Colonic mucosa (tissue), 4 donors: ENCODE measurements at regions not wholly inside any gene's neighbourhood (a gene's known extent, or its start where the extent isn't known, plus 50 kb on each side); places are given as distances from the start of the nearest gene placed in this dataset.

Source experiments
- DNase-seq: peaks from one replicate; pipeline ENCODE4 v3.0.0-alpha.2; 2020
- H3K27ac ChIP-seq: fragments of 200-600 bp; one replicate; pipeline ENCODE4 v1.8.0; 2021
- H3K27me3 ChIP-seq: fragments of 200-600 bp; one replicate; pipeline ENCODE4 v1.8.0; 2021
- H3K36me3 ChIP-seq: fragments of 200-600 bp; one replicate; pipeline ENCODE4 v1.8.0; 2021
- H3K4me1 ChIP-seq: fragments of 200-600 bp; one replicate; pipeline ENCODE4 v1.8.0; 2021; ENCODE audit warnings: mild to moderate bottlenecking
- H3K4me3 ChIP-seq: fragments of 200-600 bp; one replicate; pipeline ENCODE4 v1.8.0; 2021
- H3K9ac ChIP-seq, 2 donors: one replicate each; pipeline ENCODE4 v1.7.0; 2013; ENCODE audit warnings: control low read depth in 2 of 2, low read depth in 2 of 2, low read length in 2 of 2
- H3K9me3 ChIP-seq: fragments of 200-600 bp; one replicate; pipeline ENCODE4 v1.8.0; 2021
- intact Hi-C: fragments of 100-400 bp; cut with DNase I; formaldehyde crosslinking; loops from one replicate; pipeline ENCODE4 v1.14.1; 2022
- TF ChIP-seq, protein P1 (sequence below): fragments of 200-600 bp; IDR thresholded peaks from one replicate; pipeline ENCODE4 v1.8.0; 2022; ENCODE audit warnings: antibody characterized with exemption, mild to moderate bottlenecking
- donor health status: healthy.
- donor health status: DM: no; HTN: no; CAD: no.
- donor health status: DM: no; HTN: no; CAD: no.

GRCh38 chrX:10971759-10972158 is 139.4 kb upstream of the HCCS start:
- H3K4me3 ChIP-seq, result no peak overlapping the region
- TF ChIP-seq, protein P1, sequence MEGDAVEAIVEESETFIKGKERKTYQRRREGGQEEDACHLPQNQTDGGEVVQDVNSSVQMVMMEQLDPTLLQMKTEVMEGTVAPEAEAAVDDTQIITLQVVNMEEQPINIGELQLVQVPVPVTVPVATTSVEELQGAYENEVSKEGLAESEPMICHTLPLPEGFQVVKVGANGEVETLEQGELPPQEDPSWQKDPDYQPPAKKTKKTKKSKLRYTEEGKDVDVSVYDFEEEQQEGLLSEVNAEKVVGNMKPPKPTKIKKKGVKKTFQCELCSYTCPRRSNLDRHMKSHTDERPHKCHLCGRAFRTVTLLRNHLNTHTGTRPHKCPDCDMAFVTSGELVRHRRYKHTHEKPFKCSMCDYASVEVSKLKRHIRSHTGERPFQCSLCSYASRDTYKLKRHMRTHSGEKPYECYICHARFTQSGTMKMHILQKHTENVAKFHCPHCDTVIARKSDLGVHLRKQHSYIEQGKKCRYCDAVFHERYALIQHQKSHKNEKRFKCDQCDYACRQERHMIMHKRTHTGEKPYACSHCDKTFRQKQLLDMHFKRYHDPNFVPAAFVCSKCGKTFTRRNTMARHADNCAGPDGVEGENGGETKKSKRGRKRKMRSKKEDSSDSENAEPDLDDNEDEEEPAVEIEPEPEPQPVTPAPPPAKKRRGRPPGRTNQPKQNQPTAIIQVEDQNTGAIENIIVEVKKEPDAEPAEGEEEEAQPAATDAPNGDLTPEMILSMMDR, result no peak
- H3K9ac ChIP-seq, result no peak overlapping the region

GRCh38 chrX:10972706-10973105 is 138.4 kb upstream of the HCCS start:
- Histone ChIP-seq H3K9me3 (no peaks in the 10 kb centered on the region), H3K27me3 (no peaks in the 10 kb centered on the region), H3K9ac (no peak overlapping the region), H3K4me1 (no peaks in the 10 kb centered on the region), H3K36me3 (no peaks in the 10 kb centered on the region), H3K27ac (no peak overlapping the region), H3K4me3 (no peak overlapping the region)
- TF ChIP-seq, protein P1, result no peak
- intact Hi-C loops, result no loop called here
- DNase-seq, result no peak

More at GRCh38 chrX:10971759-10972158, 139.4 kb upstream of the HCCS start:
- Histone ChIP-seq H3K36me3 (no peaks in the 10 kb centered on the region), H3K9me3 (no peaks in the 10 kb centered on the region), H3K27me3 (no peaks in the 10 kb centered on the region), H3K27ac (no peak overlapping the region), H3K4me1 (no peaks in the 10 kb centered on the region)
- intact Hi-C loops, result no loop called here
- no peak for DNase-seq

- no peaks in the 10 kb centered on the region for H3K36me3 ChIP-seq
- H3K27me3 ChIP-seq, result no peaks in the 10 kb centered on the region
- H3K4me1 ChIP-seq, result no peaks in the 10 kb centered on the region
- TF ChIP-seq, protein P1, result no peak
- no peak overlapping the region for H3K27ac ChIP-seq
- DNase-seq, result no peak
- no peak overlapping the region for H3K9ac ChIP-seq
- intact Hi-C loops, result no loop called here
- no peak overlapping the region for H3K4me3 ChIP-seq
- no peaks in the 10 kb centered on the region for H3K9me3 ChIP-seq
Measured at GRCh38 chrX:10974920-10975319, 136.2 kb upstream of the HCCS start.

DNA sequence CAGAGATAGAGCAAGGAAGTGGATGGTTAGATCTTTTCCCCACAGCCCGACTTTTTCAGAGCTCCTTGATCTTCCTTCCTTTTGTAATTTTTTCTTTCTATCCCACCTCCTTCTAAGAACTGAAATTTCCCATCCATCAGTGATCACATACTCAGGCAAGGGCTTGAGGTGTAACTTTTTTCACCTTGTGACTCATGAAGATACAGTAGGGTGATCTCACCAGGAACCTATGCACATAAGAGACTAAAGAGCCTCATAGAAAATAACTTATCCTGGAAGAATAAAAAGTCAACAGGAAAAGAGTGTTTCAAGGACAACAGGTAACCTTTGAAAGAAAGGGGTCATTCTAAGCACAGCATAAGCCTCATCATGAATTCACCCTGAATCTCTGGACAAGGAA is 131.2 kb upstream of the HCCS start:
- no peaks in the 10 kb centered on the region for H3K27me3 ChIP-seq
- H3K27ac ChIP-seq, result no peak overlapping the region
- no peak overlapping the region for H3K9ac ChIP-seq
- H3K36me3 ChIP-seq, result no peaks in the 10 kb centered on the region
- H3K9me3 ChIP-seq, result no peaks in the 10 kb centered on the region
- no peak overlapping the region for H3K4me3 ChIP-seq
- intact Hi-C loops, result no loop called here
- DNase-seq, result no peak
- TF ChIP-seq, protein P1, result no peak
- H3K4me1 ChIP-seq, result no peaks in the 10 kb centered on the region

DNA sequence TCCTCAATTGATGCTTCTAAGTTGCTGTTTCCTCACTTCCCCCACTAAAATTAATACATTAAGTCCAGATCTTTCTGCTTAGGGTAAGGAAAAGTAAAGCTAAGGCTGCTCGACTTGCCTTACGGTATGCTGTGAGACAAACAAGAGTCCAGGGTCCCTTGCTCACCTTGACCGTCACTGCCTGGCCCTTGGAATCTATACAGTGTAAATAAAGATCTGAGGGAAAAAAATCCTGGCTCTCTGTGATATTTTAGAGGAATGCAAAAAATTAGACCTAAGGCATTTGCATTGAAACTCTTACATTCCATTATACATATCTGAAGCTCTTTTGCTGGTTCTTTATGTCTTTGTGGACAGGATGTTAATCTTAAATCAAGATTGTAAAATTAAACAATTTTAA is 129.6 kb upstream of the HCCS start:
- Histone ChIP-seq H3K9me3 (no peaks in the 10 kb centered on the region), H3K36me3 (no peaks in the 10 kb centered on the region), H3K4me1 (no peaks in the 10 kb centered on the region), H3K27me3 (no peaks in the 10 kb centered on the region), H3K27ac (no peak overlapping the region), H3K4me3 (no peak overlapping the region), H3K9ac (no peak overlapping the region)
- intact Hi-C loops, result no loop called here
- TF ChIP-seq, protein P1, result no peak
- no peak for DNase-seq

DNA sequence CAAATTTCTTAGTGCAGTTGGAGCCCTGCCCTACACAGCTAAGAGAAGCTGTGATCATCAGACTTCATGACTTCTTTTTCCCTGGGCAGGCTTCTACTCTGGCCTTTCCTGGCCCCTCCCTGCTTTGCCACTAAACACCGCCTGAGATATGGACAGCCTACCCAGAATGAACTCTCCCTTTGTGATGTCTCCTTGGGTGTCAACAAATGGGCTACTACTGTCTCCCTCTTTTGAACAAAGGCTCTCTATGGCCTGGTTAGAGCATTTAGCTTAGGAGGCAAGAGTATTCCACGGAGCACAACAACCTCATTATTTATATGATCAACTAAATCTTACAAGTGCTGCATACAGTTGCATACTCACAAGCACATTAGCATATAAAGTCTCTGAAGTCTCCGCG is 127.6 kb upstream of the HCCS start:
- H3K36me3 ChIP-seq, result no peaks in the 10 kb centered on the region
- H3K27ac ChIP-seq, result no peak overlapping the region
- H3K9me3 ChIP-seq, result no peaks in the 10 kb centered on the region
- TF ChIP-seq, protein P1, result no peak
- no peak for DNase-seq
- no peak overlapping the region for H3K4me3 ChIP-seq
- H3K4me1 ChIP-seq, result no peaks in the 10 kb centered on the region
- no peak overlapping the region for H3K9ac ChIP-seq
- H3K27me3 ChIP-seq, result no peaks in the 10 kb centered on the region
- intact Hi-C loops, result no loop called here
